ENCODE measurements at regions not wholly inside any gene's neighbourhood (a gene's known extent, or its start where the extent isn't known, plus 50 kb on each side); places are given as distances from the start of the nearest gene placed in this dataset.
A peak's percentile ranks its signal among the peaks of the same experiment; 100 is the strongest.
"Not testable (repeated sequence)": the region's sequence is repeated elsewhere in the genome, so short reads cannot be mapped to it uniquely, and the experiment has no call there.

GRCh38 chr11:112310848-112311247 lies 50.2 kb upstream of the PLET1 start:
- no peak for DNase-seq

- no peak for DNase-seq
Observed at GRCh38 chr11:112315057-112315720, 54.5 kb upstream of the PLET1 start.

GRCh38 chr11:112315861-112316739 lies 55.4 kb upstream of the PLET1 start:
- DNase-seq, result no peak

- DNase-seq, result no peak
Observed at GRCh38 chr11:112316971-112317370, 56.3 kb upstream of the PLET1 start.

DNA sequence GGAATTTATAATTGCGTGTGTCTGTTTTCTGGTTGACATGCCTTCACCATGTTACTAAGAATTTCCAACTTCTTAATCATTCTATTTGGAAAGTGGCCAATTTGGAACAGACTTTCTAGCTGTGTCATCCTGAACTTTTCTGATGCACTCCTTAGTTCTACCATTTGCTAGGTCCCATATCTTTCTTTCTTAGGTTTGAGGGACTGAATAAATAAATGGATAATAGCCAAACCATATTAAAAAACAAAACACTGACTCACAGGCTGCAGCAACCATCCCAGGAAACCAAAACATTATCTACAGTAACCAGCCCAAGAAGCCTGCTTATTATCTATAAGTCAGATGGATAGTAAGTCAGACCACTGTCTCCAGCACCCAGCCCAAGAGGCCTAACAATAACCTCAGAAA lies 57.5 kb upstream of the PLET1 start:
- no peak for DNase-seq

DNA sequence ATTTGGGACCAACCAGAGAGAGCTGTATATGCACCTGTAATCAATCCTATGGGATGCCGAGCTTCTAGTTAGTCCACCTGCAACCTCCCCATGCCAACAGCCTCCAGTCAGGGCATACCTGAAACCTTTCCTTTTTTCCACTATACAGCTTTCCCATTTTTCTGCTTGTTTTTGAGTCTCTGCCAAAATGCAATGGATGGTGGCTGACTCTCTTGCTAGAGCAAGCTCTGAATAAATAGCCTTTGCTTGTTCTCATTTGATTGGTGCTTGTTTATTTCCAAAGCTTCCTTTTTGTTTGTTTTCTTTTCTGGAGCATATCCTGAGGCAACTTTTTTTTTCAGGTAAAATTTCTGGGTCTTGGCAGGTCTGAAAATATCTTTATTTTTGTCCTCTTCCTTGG lies 58.0 kb upstream of the PLET1 start:
- DNase-seq, result no peak

DNA sequence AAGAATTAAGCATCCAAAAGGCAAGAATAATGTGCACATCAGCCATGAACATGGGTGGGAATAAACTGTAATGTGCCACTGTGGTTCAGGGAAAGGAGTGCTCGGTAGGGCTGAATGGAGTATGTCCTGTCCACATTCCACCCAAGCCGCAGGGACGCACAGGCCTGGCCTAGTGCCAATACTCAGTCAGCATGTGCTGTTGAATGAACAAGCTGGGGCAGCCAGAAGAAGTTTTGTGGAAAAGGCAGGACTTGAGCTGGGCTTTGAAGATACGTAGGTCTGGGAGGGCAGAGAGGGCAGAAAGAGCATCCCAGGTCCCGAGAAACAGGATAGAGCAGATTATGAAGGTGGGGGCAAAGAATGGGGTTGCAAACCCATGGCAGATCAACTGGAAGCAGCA lies 60.0 kb upstream of the PLET1 start:
- no peak for DNase-seq

DNA sequence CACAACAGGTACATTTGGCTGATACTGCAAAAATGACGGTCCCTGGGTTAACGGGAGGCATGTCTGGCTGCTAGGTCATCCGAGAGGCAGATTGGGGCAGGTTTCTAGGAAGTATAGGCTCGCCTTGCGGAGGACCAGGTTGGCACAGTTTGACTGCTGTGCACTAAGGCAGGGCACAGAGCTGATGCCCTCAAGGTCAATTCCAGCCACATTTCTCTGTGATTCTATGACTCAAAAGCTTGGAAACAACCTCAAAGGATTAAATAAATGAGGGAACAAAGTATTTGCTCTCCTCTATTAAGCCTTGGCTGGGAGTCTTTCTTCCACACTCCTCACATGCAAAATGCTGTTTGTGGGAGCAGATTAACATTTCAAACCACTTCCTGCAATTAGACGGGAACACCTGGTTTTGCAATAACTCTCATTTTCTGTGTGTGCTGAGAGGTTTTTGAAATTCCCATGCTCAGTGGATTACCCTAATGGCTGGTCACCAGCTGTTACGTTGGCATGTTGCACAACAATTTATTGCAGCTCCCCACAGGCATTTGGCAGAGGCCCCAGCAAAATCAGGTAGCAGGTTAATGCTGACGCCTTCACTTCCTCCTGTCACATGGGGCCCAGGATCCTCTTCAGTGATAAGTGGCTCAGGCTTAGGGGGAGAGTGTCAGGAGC lies 61.0 kb upstream of the PLET1 start:
- DNase-seq, result peak; percentile 89

- no peak for DNase-seq
Observed at GRCh38 chr11:112322173-112322790, 61.6 kb upstream of the PLET1 start.

DNA sequence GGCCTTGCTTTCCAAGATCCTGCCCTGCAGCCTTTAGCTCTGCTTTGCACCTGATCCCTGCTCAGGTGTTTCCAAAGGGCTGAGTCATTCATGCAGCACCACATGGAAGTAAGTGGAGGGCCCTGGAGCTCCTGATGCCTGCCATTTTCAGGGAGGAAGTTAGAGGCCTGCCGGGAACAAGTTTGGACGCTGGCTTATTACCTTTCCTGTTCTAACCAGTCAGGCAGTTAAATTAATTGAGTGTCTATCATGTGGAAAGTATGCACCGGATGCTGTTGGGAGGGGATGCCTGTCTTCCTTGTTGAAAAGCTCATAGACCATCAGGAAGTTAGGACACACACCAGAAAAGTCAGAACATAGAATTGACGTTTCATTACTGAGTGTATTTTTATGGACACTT lies 73.7 kb upstream of the PLET1 start:
- no peak for DNase-seq

DNA sequence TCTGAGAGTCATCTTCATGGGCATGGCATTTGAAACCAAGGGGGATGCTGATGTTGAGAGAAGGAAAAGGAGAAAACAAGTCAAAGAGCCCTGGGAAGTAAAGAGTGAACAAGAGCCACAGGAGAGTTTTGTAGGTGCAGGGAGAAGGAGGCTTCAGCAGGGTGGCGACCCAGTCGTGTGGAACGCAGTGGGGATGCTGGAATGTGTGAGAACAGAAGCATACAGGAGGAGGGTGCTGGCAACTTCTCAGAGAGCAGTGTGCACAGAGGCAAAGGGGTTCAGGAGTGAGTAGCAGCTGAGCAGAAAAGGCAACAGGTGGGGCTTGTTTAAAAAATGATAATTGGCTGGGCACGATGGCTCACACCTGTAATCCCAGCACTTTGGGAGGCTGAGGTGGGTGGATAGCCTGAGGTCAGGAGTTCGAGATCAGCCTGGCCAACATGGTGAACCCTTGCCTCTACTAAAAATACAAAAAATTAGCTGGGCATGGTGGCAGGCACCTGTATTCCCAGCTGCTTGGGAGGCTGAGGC lies 75.8 kb upstream of the PLET1 start:
- DNase-seq, result no peak

- DNase-seq, result no peak
Observed at GRCh38 chr11:112339566-112339965, 78.9 kb upstream of the PLET1 start.

GRCh38 chr11:112343368-112344039 lies 82.8 kb upstream of the PLET1 start:
- no peak for DNase-seq

DNA sequence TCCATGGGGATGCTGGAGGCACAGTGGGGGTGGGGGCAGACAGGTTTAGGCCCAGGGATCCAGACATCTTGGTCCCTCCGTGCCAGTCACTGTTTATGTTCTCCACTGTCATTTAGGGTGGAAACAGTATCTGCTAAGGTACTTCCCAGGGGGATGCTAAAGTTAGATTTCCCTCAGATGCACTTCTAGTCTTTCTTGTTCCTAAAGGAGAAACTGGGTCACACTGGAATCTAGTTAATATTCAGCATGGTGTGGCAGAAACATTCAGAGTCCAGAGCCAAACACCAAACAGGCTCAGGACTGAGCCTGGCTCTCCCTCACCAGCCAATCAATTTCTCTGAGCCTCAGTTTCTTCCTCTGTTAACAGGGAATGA lies 83.4 kb upstream of the PLET1 start:
- no peak for DNase-seq

DNA sequence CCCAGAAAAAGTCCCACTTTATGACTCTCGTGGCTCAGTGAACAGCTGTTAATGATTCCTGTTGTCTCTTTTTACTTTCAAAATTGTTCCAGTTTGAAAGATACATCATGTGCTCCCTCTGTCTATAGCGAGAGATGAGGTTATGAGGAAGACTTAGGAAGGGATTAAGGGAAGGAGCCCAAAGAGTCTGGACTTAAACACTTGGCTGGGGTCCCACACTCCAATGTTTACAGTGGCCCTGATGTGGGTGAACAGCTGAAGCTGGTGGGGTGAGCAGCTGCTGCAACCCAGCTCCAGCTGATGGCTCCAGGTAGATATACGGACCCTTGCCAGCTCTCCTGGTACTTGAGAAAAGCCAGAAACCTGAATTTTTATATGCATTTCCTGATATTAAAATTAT lies 84.5 kb upstream of the PLET1 start:
- no peak for DNase-seq

DNA sequence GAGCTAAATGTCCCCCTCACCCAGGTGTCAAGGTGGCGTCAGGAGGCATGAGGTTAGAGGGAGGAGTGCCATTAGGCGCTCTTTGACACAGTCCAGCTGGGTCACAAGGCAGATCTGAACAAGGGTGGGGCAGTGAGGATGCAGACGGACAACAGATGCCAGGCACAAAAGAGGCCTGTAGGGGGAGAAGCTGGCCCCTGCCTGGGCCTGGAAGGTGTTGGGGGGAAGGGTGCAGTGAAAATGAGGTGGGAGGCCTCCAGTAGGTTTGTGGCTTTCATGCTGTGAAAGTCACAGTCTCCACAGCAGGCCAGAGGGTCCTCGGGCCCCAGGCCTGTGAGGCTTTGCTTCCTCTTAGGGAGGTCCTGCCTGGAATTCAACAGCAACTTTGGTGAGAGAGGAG lies 85.0 kb upstream of the PLET1 start:
- DNase-seq, result no peak

GRCh38 chr11:112346586-112346985 lies 85.9 kb upstream of the PLET1 start:
- DNase-seq, result no peak

DNA sequence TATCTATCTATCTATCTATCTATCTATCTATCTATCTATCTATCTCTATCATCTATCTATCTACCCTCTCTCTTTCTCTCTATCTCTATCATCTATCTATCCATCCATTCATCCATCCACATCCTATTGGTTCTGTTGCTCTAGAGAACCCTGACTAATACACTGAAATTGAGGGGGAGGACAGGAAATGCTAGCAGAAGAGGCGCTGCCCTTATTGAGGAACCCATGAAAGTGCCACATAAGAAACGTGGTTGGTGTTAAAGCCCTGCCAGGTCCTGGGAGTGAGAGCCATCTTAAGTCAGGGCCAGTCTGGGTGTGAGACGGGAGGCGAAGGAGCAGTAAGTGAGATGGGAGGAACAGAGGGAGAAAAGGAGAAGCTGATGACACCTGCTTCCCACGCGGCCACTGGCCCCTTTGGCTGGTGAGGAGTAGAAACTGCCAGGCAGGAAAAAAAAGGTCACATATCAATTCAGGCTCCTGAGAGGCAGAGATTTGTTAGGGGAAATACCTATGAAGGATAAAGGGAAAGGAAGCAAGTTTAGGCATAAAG lies 87.9 kb upstream of the PLET1 start:
- no peak for DNase-seq

DNA sequence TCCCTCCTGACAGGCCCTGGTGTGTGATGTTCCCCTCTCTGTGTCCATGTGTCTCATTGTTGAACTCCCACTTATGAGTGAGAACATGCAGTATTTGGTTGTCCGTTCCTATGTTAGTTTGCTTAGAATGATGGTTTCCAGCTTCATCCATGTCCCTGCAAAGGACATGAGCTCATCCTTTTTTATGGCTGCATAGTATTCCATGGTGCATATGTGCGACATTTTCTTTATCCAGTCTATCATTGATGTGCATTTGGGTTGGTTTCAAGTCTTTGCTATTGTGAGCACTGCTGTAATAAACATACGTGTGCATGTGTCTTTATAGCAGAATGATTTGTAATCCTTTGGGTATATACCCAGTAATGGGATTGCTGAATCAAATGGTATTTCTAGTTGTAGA lies 90.8 kb upstream of the PLET1 start:
- not testable (repeated sequence) for DNase-seq

DNA sequence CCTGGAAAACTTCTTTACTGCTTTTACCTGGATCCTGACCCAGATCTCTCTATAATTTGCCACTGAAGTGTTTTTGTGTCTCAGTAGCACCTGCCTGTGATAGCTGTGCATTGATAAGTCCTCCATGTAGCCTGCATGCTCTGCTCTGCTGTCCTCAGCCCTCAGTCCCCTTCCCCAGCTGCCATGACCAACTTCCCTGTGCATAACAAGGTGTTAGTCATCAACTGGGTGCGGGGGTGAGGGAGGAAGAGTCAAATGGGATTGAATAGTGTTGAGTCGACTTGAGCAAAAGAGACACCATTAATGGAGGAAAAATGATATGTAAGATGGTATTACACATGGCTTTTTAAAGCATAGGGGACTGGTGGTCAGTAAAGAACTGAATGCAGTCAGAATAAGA lies 92.2 kb upstream of the PLET1 start:
- DNase-seq, result no peak

DNA sequence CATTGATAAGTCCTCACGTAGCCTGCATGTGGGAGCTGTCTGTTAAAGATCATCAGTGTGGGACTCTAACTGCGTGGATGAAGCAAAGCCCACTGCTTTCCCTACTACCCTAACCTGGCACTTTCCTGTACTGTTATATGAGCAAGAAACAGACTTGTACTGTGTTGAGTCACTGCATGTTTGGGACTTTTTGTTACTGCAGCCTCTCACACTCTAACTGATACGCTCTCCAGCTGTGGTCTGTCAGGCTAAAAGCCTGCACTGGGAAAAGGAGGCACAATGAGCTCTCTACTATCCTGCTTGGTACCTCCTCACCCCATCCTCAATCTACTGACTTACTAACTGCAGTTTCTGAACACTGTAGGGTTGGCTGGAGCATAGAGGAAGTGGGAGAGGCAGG lies 93.7 kb upstream of the PLET1 start:
- DNase-seq, result no peak

DNA sequence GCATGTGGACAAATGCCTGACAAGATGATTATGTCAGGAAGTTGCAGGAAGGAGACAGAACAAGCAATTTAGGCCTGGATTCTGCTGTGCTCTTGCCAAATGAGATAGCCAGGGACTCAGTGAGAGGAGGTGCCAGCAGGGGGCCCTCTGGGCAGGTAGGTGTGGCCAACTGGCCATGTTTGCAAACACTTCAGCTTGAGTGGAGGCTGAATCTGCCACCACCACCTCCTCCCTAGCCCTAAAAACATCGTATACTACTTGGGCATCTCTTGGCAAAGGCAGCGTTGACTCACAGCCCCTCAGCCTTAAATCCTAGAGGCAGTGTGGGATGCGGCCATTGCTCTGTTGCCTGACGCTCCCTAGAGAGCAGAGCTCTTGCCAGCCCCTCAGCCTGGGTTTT lies 95.1 kb upstream of the PLET1 start:
- peak; percentile 32 for DNase-seq
